ENCODE measurements at regions not wholly inside any gene's neighbourhood (a gene's known extent, or its start where the extent isn't known, plus 50 kb on each side); places are given as distances from the start of the nearest gene placed in this dataset.

- no peak for DNase-seq (ENCODE audit: low read depth in 1 of 2, low spot score in 1 of 2)
- in situ Hi-C loops (cut with HindIII; ENCODE audit: low pct_unique_long_range_greater_than_20kb, low sequenced_read_pairs): no loop called here
- TF ChIP-seq JUND (IDR thresholded peaks at IDR 0.05; ENCODE audit: low read depth): no peak
These were observed 171.6 kb downstream of the MBD2 start for GRCh38 chr18:54052732-54053429.

- DNase-seq (ENCODE audit: low read depth in 1 of 2, low spot score in 1 of 2): no peak
- in situ Hi-C loops (cut with HindIII; ENCODE audit: low pct_unique_long_range_greater_than_20kb, low sequenced_read_pairs): no loop called here
- TF ChIP-seq JUND (IDR thresholded peaks at IDR 0.05; ENCODE audit: low read depth): no peak
These were observed 172.2 kb downstream of the MBD2 start for GRCh38 chr18:54052259-54052658.

GRCh38 chr18:54043484-54044251 lies 180.8 kb downstream of the MBD2 start:
- peak in 1 of 2 experiments; percentile 7 for DNase-seq (ENCODE audit: low read depth in 1 of 2, low spot score in 1 of 2)
- no peak for TF ChIP-seq JUND (IDR thresholded peaks at IDR 0.05; ENCODE audit: low read depth)
- in situ Hi-C loops (cut with HindIII; ENCODE audit: low pct_unique_long_range_greater_than_20kb, low sequenced_read_pairs): no loop called here

- in situ Hi-C loops (cut with HindIII; ENCODE audit: low pct_unique_long_range_greater_than_20kb, low sequenced_read_pairs): no loop called here
- no peak for DNase-seq (ENCODE audit: low read depth in 1 of 2, low spot score in 1 of 2)
- no peak for TF ChIP-seq JUND (IDR thresholded peaks at IDR 0.05; ENCODE audit: low read depth)
These were observed 188.5 kb downstream of the MBD2 start for GRCh38 chr18:54035927-54036326.

GRCh38 chr18:54033052-54033451 lies 191.4 kb downstream of the MBD2 start:
- TF ChIP-seq JUND (IDR thresholded peaks at IDR 0.05; ENCODE audit: low read depth): no peak
- DNase-seq (ENCODE audit: low read depth in 1 of 2, low spot score in 1 of 2): no peak

GRCh38 chr18:54032412-54032811 lies 192.1 kb downstream of the MBD2 start:
- no peak for DNase-seq (ENCODE audit: low read depth in 1 of 2, low spot score in 1 of 2)
- TF ChIP-seq JUND (IDR thresholded peaks at IDR 0.05; ENCODE audit: low read depth): no peak
- in situ Hi-C loops (cut with HindIII; ENCODE audit: low pct_unique_long_range_greater_than_20kb, low sequenced_read_pairs): no loop called here

More at GRCh38 chr18:54033052-54033451, 191.4 kb downstream of the MBD2 start:
- in situ Hi-C loops (cut with HindIII; ENCODE audit: low pct_unique_long_range_greater_than_20kb, low sequenced_read_pairs): no loop called here

GRCh38 chr18:54031243-54031642 lies 193.2 kb downstream of the MBD2 start:
- TF ChIP-seq JUND (IDR thresholded peaks at IDR 0.05; ENCODE audit: low read depth): no peak
- in situ Hi-C loops (cut with HindIII; ENCODE audit: low pct_unique_long_range_greater_than_20kb, low sequenced_read_pairs): no loop called here
- no peak for DNase-seq (ENCODE audit: low read depth in 1 of 2, low spot score in 1 of 2)

GRCh38 chr18:54030434-54030833 lies 194.0 kb downstream of the MBD2 start:
- no peak for DNase-seq (ENCODE audit: low read depth in 1 of 2, low spot score in 1 of 2)
- no peak for TF ChIP-seq JUND (IDR thresholded peaks at IDR 0.05; ENCODE audit: low read depth)
- in situ Hi-C loops (cut with HindIII; ENCODE audit: low pct_unique_long_range_greater_than_20kb, low sequenced_read_pairs): no loop called here

GRCh38 chr18:54023471-54023870 lies 201.0 kb downstream of the MBD2 start:
- in situ Hi-C loops (cut with HindIII; ENCODE audit: low pct_unique_long_range_greater_than_20kb, low sequenced_read_pairs): no loop called here
- TF ChIP-seq JUND (IDR thresholded peaks at IDR 0.05; ENCODE audit: low read depth): no peak
- DNase-seq (ENCODE audit: low read depth in 1 of 2, low spot score in 1 of 2): no peak

- in situ Hi-C loops (cut with HindIII; ENCODE audit: low pct_unique_long_range_greater_than_20kb, low sequenced_read_pairs): no loop called here
- no peak for TF ChIP-seq JUND (IDR thresholded peaks at IDR 0.05; ENCODE audit: low read depth)
- DNase-seq (ENCODE audit: low read depth in 1 of 2, low spot score in 1 of 2): no peak
These were observed 203.5 kb downstream of the MBD2 start for GRCh38 chr18:54020966-54021365.

GRCh38 chr18:54020156-54020745 lies 204.2 kb downstream of the MBD2 start:
- in situ Hi-C loops (cut with HindIII; ENCODE audit: low pct_unique_long_range_greater_than_20kb, low sequenced_read_pairs): no loop called here
- no peak for DNase-seq (ENCODE audit: low read depth in 1 of 2, low spot score in 1 of 2)
- no peak for TF ChIP-seq JUND (IDR thresholded peaks at IDR 0.05; ENCODE audit: low read depth)

- DNase-seq (ENCODE audit: low read depth in 1 of 2, low spot score in 1 of 2): no peak
- in situ Hi-C loops (cut with HindIII; ENCODE audit: low pct_unique_long_range_greater_than_20kb, low sequenced_read_pairs): no loop called here
- TF ChIP-seq JUND (IDR thresholded peaks at IDR 0.05; ENCODE audit: low read depth): no peak
These were observed 204.8 kb downstream of the MBD2 start for GRCh38 chr18:54019641-54020040.

GRCh38 chr18:54013452-54013851 lies 211.0 kb downstream of the MBD2 start:
- no peak for DNase-seq (ENCODE audit: low read depth in 1 of 2, low spot score in 1 of 2)
- in situ Hi-C loops (cut with HindIII; ENCODE audit: low pct_unique_long_range_greater_than_20kb, low sequenced_read_pairs): no loop called here
- no peak for TF ChIP-seq JUND (IDR thresholded peaks at IDR 0.05; ENCODE audit: low read depth)
